ENCODE measurements at regions not wholly inside any gene's neighbourhood (a gene's known extent, or its start where the extent isn't known, plus 50 kb on each side); places are given as distances from the start of the nearest gene placed in this dataset.

GRCh38 chr6:169949511-169950097, 198.2 kb downstream of the ERMARD start:
- no peak for TF ChIP-seq CTCF (IDR thresholded peaks at IDR 0.05; ENCODE audit: extremely low read depth in 1 of 2, insufficient read depth in 1 of 2, low read depth in 1 of 2, low read length in 2 of 2)
- TF ChIP-seq JUN (IDR thresholded peaks at IDR 0.05; ENCODE audit: borderline replicate concordance, insufficient read depth, insufficient read length, low read depth), result no peak
- TF ChIP-seq POLR2A (IDR thresholded peaks at IDR 0.05; ENCODE audit: low read depth, low read length), result no peak
- TF ChIP-seq MAX (IDR thresholded peaks at IDR 0.05; ENCODE audit: insufficient read depth, insufficient read length), result no peak
- TF ChIP-seq EZH2 (IDR thresholded peaks at IDR 0.05; ENCODE audit: borderline replicate concordance, low read depth, low read length, severe bottlenecking), result no peak
